ENCODE measurements at regions not wholly inside any gene's neighbourhood (a gene's known extent, or its start where the extent isn't known, plus 50 kb on each side); places are given as distances from the start of the nearest gene placed in this dataset.

- TF ChIP-seq CTCF (IDR thresholded peaks at IDR 0.05; ENCODE audit: insufficient read depth, missing control alignments) = no peak
- FAIRE-seq = no peak
- DNase-seq (ENCODE audit: insufficient read length, low spot score) = no peak
These were observed 383.6 kb upstream of the SMIM21 start for GRCh38 chr18:75810961-75811551.

GRCh38 chr18:75810516-75810915, 383.0 kb upstream of the SMIM21 start:
- DNase-seq (ENCODE audit: insufficient read length, low spot score) = no peak
- no peak for TF ChIP-seq CTCF (IDR thresholded peaks at IDR 0.05; ENCODE audit: insufficient read depth, missing control alignments)
- FAIRE-seq = no peak

GRCh38 chr18:75809926-75810255, 382.4 kb upstream of the SMIM21 start:
- no peak for TF ChIP-seq CTCF (IDR thresholded peaks at IDR 0.05; ENCODE audit: insufficient read depth, missing control alignments)
- DNase-seq (ENCODE audit: insufficient read length, low spot score) (no peak), FAIRE-seq (no peak)

GRCh38 chr18:75809151-75809925, 381.8 kb upstream of the SMIM21 start:
- DNase-seq (ENCODE audit: insufficient read length, low spot score) (no peak), FAIRE-seq (peak; percentile 85)
- no peak for TF ChIP-seq CTCF (IDR thresholded peaks at IDR 0.05; ENCODE audit: insufficient read depth, missing control alignments)

- FAIRE-seq (no peak), DNase-seq (ENCODE audit: insufficient read length, low spot score) (no peak)
- no peak for TF ChIP-seq CTCF (IDR thresholded peaks at IDR 0.05; ENCODE audit: insufficient read depth, missing control alignments)
These were observed 377.8 kb upstream of the SMIM21 start for GRCh38 chr18:75805265-75805664.

- no peak for FAIRE-seq
These were observed 375.2 kb upstream of the SMIM21 start for GRCh38 chr18:75802681-75803080.

More at GRCh38 chr18:75802681-75803080, 375.2 kb upstream of the SMIM21 start:
- no peak for TF ChIP-seq CTCF (IDR thresholded peaks at IDR 0.05; ENCODE audit: insufficient read depth, missing control alignments)
- DNase-seq (ENCODE audit: insufficient read length, low spot score) = no peak
